Limb (tissue), 2 donors: ENCODE measurements at regions not wholly inside any gene's neighbourhood (a gene's known extent, or its start where the extent isn't known, plus 50 kb on each side); places are given as distances from the start of the nearest gene placed in this dataset.
"Not testable (repeated sequence)": the region's sequence is repeated elsewhere in the genome, so short reads cannot be mapped to it uniquely, and the experiment has no call there.

Experiments
- DNase-seq, 2 donors: peaks; one replicate each; pipeline ENCODE4 v3.0.0-alpha.2; 2016; ENCODE audit errors: extremely low spot score in 2 of 2

DNA sequence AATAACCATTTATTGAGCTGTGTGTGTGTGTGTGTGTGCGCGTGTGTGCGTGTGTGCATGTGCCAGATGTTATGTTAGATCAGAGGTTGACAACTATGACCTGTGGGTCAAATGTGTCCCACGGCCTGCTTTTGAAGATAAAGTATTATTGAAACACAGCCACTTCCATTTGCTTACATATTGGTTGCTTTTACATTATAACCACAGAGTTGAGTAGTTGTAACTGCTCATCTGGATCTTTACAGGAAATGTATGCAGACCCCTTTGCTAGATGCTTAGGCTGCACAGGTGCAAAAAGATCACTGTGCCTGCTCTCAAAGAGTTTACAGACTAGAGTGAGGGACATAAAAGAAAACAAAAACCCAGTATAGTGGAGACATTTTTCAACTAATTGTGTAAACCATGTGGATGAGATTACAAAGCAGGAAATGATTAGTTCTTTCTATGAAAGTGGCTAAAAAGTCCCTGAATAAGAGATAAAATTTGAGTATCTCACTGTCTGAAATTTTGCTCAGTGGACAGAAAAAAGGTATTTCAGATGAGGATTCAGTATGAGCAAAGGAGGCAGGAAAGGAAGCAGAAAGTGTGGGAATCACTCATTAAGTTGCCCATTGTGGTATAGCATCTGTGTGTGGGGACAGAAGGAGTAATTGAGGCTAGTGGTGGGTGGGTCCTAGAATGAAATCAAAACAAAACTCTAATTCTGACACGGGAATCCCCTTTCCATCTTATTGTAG, 188.4 kb downstream of the PAH start:
- no peak for DNase-seq

DNA sequence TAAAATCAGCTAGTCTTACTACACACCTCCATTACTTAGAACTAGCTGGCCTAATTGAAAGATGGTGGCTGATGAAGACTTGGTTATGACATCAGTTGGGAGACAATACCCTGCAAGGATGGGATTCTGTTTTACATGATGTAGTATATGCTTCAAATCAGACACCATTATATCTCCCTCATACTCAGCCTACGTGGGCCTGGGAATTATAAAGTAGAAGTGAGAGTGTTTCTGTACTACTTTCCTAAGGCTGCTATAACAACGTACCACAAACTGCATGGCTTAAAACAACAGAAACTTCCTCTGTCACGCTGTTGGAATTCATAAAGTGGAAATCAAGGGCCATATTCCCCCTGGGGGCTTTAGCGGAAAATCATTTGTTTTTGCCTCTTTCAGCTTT, 190.4 kb downstream of the PAH start:
- no peak for DNase-seq

DNA sequence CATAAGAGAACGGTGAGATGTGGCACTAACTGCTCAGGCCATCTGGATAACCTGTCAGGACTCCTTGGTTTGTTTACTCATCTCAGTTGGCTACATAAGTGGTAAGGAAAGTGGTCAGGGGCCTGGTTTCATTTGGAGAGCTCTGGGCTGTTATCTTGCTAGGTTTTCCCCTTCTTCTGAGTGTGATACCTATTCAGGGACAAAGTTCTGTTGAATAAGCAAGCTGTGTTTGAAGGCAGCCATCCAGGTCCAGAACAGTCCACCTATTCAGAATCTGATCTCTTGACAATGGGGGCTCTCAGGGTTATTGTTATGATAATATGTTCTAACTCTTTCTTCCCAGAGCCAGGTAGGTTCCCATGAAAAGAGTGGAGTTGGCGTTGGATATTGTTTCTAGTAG, 194.9 kb downstream of the PAH start:
- DNase-seq, result no peak

DNA sequence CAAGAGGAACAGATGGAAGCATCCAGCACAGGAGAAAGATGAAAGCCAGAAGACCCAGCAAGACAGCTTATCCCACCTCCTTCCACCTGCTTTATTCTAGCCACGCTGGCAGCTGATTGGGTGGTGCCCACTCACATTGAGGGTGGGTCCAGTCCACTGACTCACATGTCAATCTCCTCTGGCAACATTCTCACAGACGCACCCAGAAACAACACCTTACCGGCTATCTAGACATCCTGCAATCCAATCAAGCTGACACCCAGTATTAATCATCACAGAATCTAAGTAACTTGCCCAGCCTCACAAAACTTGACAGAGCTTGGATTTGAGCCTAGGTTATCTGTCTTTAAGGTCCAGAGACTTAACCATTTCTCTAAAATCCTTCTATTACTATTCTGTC, 208.9 kb downstream of the PAH start:
- DNase-seq, result no peak

DNA sequence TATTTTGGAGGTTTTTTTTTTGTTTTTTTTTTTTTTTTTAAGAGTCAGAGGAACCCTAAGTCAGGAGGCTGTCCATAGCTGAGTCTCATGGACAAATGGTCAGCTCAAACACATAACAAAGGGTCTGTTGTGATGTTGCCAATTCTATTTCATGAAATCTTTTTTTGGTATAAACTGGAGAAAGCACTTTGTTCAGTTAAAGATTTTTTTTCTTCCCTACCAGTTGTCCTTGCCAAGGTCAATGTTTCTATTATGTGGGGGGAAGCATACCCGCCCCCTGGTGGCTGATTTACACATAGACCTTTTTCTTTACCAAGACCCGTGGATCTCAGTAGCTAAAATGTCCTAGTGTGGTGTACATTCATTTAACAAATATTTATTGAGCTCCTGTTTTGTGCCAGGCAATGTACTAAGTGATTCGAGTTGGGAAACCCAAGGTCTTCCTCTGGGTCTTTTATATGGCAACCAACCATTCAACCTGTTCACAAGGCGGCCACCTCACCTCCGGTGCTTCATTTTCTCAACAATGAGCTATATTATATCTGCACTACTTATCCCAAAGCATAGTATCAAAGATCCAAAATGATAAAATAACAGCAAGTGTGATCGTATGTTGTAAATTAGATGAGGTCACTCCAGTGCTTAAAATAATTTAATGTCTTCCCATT, 214.5 kb downstream of the PAH start:
- peak; percentile 33 to 49 for DNase-seq

DNA sequence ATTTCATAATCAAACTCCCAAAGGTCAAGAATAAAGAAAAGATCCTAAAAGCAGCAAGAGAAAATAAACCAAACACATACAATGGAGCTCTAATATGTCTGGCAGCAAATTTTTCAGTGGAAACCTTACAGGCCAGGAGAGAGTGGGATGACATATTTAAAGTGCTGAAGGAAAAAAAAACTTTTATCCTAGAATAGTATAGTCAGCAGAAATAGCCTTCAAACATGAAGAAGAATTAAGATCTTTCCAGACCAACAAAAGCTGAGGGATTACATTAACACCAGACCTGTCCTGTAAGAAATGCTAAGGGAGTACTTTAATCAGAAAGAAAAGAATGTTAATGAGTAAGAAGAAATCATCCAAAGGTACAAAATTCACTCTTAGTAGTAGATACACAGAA, 215.7 kb upstream of the IGF1 start:
- no peak for DNase-seq

DNA sequence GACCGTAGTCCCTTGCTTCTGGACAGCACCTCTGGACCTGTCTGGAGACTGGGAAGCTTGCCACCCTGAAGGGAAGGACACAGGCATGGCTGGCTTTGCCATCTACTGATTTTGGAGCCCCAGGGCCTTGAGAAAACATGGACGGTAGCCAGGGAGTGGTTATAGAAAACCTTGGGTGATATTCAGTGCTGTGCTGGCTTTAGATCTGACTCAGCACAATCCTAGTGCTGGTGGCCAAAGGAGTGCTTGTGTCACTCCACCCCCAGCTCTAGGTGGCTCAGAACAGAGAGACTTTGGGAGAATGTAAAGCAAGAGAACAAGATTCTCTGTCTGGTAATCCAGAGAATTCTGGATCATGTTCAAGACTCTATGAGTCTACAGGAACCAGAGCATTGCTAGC, 214.5 kb upstream of the IGF1 start:
- DNase-seq, result no peak

DNA sequence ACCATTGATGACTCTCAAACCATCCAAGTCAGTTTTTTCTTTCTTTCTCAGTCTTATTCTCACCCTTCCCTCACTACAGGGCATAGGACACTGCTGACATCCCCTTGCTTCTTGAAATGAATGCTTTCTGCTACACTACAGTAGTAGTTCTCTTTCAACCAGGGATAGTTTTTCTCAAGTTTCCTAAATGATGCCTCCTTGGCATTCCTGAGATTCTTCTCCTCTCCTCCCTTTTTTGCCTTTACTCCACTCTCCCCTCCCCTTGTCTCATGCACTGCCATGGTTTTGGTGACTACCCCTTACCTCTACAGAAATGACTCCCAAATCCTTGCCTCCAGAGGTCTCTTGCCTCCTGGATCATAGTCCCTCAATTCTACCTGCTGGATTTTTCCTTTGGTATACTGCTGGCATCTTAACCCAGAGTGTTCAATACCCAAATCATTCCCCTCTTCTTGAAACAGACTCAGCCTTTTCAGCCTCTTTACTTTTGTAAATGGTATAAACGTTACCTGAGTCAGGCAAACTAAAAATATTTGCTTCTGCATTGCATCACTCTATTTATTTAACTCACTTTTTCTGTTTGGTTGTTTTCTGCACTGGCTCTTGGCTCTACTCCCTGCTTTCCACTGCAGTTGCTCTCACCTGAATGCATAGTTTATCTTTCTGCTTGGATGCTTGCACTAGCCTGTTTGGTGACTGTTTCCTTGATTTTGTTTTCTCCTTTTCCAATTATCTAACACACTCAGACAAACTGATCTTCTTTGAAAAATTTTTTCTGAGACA, 211.6 kb upstream of the IGF1 start:
- no peak for DNase-seq

DNA sequence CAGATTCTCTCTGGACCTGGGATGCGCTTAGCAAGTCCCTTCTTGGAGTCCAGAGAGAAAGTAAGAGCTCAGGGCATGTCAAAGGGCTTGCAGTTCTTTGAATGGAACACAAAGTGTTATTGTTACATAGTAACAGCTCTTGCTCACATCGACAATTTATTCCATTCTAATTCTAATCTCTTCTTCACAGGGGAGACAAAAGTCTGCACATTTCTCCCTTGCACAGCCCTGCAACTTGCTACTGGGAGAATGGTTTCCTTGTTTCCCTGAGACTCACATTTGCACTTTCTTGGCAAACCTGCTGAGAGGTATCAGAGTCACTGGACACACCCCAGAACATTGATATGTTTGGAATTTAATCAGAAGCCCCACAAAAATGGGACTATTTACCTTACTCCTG, 209.9 kb upstream of the IGF1 start:
- DNase-seq, result no peak

DNA sequence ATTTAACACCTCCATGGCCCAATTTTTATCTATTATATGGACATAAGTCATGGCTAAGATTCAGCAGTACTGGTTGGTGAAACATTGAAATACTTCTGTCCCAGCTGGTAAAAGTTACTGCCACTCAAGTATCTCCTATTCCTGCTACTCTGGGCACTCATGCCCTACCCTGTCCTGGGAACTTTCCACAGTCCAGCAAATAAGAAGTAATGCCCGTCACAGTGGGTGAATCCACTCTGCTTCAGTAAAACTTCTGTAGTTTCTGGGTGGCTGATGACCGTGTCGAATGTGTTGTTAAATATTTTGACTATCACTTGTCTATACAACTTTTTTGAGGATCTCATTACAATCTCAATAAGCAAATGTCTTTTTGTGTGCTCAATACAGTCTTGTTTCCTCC, 209.3 kb upstream of the IGF1 start:
- DNase-seq, result no peak

DNA sequence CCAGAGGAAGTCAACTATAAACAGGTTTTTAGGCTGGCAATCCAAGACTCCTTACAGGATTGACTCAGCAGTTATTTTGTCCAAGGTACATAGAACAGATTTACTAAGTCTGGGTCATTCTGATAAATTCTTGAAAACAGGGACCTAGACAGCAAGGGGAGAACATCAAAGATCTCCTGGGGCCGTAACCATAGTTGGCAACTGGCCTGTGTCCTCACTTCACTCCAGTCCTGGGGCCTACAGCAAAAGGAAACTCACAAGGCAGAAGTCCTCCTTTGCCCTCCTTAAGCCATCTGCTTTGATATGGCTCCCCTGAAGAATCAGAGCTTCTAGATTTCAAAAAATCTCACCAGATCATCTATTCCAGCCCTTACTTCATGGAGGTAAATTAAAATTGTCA, 207.2 kb upstream of the IGF1 start:
- no peak for DNase-seq

DNA sequence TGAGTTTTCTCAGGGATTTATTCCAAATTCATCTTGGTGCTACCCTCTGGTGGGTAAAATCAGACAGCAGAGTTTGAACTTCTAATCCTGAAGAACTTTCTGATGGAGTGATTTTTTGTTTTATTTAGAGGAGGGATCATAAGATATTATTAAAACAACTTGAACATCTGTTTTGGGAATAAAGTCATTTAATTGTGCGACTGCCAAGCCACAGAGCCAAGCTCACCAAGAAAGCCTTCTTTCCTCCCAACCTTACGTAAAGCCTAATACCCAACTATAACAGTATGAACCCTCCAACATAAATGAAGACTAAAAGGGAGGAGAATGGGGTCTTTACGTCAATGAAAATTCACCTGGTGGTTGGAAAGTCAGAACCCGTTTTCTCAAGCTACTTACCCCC, 205.5 kb upstream of the IGF1 start:
- no peak for DNase-seq

DNA sequence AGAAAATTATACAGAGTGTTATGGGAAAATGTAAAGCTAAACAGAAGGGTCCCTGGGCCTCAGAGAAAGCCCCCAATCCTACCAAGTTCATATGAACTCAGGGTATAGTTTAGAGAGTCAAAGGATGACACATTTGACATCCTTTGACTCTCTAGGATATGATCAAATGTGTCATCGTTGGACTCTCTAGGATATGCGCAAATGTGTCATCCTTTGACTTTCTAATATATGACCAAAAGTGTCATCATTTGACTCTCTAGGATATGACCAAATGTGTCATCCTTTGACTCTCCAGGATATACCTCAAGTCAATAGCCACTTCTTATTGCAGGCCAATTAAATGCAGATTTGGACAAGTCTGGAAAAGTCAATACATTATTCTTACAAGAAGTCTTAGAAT, 204.8 kb upstream of the IGF1 start:
- no peak for DNase-seq

DNA sequence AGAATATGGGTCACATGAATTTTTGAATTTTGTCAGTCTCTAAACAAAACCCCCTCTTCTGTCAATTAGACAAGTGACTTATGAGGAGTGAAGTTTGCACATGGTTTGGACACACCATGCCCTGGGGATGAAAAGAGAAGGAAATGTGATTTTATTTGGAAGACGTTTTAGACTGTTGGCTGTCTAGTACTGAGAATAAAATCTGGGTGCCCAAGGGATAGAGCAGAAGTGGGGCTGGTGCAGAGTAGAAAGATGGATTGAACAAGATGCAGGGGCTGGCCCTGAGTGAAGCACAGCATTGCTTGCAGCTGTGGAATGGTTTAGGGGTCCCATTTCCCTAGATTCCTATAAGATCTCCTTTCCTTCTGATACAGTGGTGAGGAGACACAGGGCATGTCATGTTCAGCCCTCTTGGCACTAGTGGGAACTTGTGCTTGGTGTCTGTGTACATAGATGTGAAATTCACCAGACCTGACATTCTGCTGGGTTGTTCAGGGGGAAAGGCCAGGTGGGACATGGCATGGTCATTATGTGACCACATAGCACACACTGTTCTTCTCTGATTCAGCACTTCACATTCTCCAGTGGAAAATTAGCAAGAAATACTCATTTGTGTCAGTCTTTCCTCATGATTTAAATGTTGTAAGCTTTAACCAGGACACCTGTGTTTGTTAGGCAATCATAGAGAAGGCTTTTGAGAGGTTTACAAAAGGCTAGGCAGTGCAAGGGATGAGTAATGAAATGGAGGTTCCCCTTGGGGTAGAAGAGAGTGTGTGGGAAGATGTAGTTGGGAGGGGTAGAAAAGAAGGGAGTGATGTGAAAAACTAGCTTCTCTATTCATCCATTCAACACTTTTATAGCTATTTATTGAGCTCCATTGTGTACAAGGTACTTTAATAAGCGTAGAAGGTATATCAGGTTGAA, 202.3 kb upstream of the IGF1 start:
- DNase-seq, result no peak

DNA sequence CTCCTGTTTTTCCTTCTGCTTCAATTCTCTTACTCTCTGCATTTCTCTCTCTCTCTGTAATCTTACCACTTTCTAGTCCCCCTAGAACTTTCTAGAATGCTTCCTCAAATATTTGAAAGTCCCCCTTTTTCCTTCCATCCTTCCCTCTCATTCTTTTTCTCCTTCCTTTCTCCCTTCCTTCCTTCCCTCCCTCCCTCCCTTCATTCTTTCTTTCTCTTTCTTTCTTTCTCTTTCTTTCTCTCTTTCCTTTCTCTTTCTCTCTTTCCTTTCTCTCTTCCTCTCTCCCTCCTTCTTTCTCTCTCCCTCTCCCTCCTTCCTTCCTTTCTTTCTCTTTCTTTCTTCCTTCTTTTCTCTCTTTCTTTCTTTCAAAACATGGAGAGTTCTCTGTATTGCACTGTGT, 201.4 kb upstream of the IGF1 start:
- DNase-seq, result no peak

DNA sequence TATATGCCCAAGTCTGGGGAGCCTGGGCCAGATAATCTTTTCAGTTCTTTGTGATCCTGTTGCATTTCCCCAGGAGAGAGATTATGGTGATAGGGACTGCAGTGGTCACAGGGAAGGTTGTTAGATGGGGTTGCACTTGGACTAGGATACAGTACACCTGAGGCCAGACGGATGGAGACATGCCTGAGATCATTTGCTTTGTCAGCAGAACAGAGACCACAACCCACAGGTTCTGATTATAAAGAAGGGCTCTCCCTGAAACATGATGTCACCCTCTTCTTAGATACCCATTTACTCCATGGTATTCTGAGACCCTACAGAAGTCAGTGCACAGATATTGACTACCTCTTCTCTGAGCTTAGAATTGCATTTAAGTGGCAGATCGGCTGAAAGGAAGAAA, 200.9 kb upstream of the IGF1 start:
- DNase-seq, result no peak

DNA sequence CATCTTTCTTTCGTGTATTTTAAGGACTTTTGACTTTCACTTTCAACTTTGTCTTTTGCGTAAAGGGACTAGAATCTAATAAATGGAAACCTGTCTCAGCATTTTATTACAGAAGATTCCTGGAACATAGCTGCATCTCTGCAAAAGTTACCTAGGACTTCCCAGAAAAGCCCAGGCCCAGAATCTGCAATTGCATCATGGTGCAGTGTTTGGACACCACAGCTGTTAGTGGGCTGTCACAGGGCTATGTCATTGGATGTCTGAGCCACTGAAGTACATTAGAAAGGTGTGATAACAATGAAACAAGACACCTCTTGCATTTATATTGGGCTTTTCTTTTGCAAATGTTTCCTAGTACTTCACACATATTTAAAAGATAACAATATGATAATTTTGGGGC, 199.9 kb upstream of the IGF1 start:
- DNase-seq, result no peak

DNA sequence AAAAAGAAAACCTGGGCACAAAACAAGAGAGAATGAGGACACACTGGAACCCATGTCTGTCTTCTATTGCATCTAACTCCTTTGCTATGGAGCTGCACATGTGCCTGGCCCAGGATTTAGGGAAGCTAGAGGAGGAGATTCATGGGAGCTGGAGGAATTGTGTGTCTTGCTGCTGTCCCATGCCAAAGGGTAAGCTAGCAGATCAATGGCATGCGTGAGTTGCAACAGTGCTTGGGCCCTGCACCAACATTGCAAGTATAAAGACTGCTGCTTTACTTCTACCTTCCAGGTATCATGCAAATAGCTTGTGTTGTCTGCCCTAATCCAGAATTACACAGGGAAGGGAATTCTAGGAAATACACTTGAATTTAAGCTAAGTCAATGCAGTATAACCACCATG, 196.4 kb upstream of the IGF1 start:
- DNase-seq, result no peak

DNA sequence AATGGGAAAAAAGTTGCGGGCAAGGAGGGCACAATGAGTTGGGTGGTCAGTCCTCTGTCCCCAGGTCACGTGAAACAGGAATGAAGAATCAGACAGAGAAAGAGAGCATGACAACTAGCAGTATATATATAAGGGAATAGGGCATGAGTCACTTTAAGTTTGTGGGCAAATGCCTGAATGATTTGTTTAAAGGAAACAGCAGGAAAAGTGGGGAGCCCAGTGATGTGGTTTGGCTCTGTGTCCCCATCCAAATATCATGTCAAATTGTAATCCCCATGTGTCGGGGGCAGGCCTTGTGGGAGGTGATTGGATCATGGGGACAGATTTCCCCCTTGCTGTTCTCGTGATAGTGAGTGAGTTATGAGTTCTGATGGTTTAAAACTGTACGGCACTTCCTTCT, 195.3 kb upstream of the IGF1 start:
- no peak for DNase-seq

DNA sequence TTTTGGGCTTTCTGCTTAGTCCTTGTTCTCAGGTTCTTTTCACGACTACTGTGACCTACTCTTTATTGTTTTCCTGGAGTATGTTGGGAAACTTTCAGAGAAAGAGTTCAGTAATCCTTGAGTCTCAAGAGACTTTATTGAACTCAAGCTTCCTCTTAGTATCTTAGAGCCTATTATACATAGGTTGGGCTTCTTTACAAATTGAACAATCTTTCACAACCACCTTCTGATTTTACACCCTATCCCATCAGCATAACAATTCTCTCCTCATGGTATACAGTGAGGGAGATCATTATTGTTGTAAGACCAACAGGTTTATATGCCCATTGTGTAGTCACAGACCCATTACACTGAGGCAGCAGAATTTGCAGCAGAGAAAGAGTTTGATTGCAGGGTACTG, 193.2 kb upstream of the IGF1 start:
- no peak for DNase-seq

DNA sequence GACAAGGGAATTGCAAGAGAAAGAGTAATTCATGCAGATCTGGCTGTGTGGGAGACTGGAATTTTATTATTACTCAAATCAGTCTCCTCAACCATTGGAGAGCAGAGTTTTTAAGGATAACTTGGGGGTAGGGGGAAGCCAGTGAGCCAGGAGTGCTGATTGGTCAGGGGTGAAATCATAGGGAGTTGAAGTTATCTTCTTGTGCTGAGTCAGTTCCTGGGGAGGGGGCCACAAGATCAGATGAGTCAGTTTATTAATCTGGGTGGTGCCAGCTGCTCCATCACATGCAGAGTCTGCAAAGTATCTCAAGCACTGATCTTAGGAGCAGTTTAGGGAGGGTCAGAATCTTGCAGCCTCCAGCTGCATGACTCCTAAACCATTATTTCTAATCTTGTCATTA, 191.8 kb upstream of the IGF1 start:
- not testable (repeated sequence) for DNase-seq

DNA sequence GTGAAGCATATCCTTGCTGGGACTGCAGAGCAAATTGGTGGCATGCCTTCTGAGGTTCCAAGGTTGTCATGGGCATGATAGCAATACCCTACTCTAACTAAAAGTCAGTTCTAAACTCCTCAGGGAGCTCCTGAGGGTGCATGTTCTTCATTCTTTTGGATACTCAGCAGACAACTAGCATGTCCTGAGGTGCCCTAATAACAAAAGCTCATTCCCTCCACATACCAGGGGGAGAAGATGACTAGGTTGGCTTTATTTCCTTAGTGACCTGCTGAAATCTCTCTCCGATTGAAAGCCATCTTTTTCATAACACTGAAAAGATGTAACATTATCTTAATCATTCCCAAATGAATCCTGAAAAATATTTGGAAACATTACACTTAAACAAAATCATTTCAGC, 188.7 kb upstream of the IGF1 start:
- DNase-seq, result no peak
